ENCODE measurements at regions not wholly inside any gene's neighbourhood (a gene's known extent, or its start where the extent isn't known, plus 50 kb on each side); places are given as distances from the start of the nearest gene placed in this dataset.

DNA sequence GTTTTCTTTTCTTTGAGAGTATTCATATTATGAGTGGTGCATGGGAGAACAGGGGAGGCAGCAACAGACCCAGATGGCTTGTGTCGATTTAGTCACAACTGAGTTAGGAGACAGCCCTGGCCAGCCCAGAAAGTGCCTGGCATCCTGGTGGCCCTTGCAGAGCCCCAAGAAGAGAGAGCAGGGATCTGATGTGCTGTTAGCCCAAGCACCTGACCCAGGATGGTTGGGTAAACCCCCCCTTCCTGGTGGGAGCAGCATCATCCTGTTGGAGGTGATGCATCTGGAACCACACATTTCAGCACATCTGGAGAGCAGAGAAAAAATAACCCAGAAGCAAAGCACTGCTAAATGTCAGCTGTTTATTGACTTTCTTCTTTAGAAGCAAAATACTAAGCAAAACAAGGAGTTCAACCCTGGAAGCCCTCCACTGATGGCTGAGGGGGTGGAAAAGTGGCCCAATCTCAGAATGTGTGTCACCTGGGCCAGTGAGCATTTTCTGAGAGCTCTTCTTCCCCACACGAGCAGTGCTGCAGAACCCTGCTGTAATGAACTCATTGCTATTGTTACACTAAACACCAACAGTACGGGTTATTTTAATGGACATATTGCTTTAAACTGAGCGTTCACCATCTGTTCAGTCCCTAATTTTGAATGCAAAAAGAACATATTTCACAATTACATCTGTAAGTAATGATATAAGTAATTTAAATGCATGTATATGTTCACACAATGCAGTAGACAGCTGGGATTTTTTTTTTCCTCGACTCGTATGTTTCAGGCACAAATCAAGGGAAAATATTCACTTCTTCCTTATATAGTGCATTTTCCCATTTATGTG lies 100.6 kb upstream of the SMIM21 start:
- Histone ChIP-seq H3K27me3 (ENCODE audit: control insufficient read depth, insufficient read depth, low read length) (no peaks in the 10 kb centered on the region), H3K4me3 (ENCODE audit: insufficient read depth, low read depth, low read length) (no peak overlapping the region), H3K36me3 (replicated peaks; ENCODE audit: control insufficient read depth, insufficient read depth, low read length) (no peaks in the 10 kb centered on the region)
- no peak for DNase-seq

DNA sequence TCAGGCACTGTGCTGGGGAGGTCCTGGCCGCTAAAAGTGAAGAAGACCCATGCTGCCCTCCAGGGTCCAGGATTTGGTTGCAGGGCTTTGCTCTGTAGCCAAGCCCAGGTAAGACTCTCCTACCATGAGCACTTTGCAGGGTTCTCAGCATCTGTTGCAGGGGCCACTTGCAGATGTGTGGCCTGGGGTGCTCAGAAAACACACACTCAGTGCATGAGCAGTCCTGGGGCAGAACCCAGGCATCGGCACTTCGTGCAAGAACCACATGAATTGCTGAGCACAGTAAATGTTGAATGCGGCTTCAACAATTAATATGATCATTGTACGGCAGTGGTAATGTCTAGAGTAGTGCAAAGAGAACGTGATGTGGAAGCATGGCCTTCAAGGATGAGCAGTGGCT lies 98.5 kb upstream of the SMIM21 start:
- Histone ChIP-seq H3K27me3 (ENCODE audit: control insufficient read depth, insufficient read depth, low read length) (no peaks in the 10 kb centered on the region), H3K36me3 (replicated peaks; ENCODE audit: control insufficient read depth, insufficient read depth, low read length) (no peaks in the 10 kb centered on the region), H3K4me3 (ENCODE audit: insufficient read depth, low read depth, low read length) (no peak overlapping the region)
- no peak for DNase-seq

DNA sequence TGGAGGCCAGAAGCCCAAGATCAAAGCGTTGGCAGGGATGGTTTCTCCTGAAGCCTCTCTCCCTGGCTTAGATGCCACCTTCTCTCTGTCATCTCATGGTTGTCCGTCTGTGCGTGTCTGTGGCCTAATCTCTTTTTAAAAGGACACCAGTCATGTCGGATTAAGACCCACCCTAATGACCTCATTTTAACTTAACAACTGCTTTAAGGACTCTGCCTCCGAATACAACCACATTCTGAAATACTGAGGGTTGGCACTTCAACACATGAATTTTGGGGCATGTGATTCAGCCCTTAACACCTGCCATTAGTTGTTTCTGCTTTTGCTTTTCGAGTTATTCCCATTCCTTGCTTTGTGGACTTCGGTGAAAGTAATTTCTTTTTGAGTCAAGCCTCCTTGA lies 97.8 kb upstream of the SMIM21 start:
- DNase-seq: no peak
- Histone ChIP-seq H3K36me3 (replicated peaks; ENCODE audit: control insufficient read depth, insufficient read depth, low read length) (no peaks in the 10 kb centered on the region), H3K4me3 (ENCODE audit: insufficient read depth, low read depth, low read length) (no peak overlapping the region), H3K27me3 (ENCODE audit: control insufficient read depth, insufficient read depth, low read length) (no peaks in the 10 kb centered on the region)

DNA sequence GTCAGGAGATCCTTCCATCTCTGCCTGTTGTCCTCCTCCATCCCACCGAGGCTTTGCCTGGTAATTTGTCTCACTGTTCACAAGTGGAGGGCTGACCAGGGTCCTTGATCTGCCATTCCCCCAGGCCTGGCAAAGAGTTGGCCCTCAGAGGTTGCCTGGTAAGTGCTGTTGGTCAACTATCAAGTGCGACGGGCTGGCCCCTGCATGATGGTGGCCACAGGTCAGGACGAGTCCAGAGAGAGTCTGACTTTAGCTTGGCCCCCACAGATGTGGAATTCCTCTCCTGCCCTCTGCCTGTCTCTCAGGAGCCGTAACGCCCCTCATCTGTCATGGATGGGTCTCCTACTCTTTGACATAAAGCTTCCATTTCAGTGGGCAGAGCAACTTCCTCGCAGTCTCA lies 97.3 kb upstream of the SMIM21 start:
- H3K36me3 ChIP-seq (replicated peaks; ENCODE audit: control insufficient read depth, insufficient read depth, low read length): no peaks in the 10 kb centered on the region
- H3K4me3 ChIP-seq (ENCODE audit: insufficient read depth, low read depth, low read length): no peak overlapping the region
- DNase-seq: no peak
- no peaks in the 10 kb centered on the region for H3K27me3 ChIP-seq (ENCODE audit: control insufficient read depth, insufficient read depth, low read length)

DNA sequence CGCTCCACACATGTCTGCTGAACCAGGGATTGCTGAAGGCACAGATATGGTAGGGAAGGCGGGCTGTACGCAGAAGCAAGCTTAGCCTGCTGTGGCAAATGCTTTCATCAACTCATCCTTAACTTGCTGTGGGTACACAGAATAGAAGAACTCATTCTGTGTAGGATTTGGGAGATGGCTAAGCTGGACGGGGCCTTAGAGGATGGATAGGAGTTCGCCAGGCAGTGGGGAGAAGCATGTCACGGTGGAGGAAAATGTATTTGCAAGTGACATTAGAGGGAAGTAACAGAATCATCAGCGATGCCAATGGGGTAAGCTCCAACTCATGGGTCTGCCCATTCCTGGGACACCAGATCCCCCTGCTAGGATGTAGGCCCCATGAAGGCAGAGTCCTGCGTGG lies 96.7 kb upstream of the SMIM21 start:
- no peaks in the 10 kb centered on the region for H3K27me3 ChIP-seq (ENCODE audit: control insufficient read depth, insufficient read depth, low read length)
- no peak overlapping the region for H3K4me3 ChIP-seq (ENCODE audit: insufficient read depth, low read depth, low read length)
- DNase-seq: no peak
- H3K36me3 ChIP-seq (replicated peaks; ENCODE audit: control insufficient read depth, insufficient read depth, low read length): no peaks in the 10 kb centered on the region

DNA sequence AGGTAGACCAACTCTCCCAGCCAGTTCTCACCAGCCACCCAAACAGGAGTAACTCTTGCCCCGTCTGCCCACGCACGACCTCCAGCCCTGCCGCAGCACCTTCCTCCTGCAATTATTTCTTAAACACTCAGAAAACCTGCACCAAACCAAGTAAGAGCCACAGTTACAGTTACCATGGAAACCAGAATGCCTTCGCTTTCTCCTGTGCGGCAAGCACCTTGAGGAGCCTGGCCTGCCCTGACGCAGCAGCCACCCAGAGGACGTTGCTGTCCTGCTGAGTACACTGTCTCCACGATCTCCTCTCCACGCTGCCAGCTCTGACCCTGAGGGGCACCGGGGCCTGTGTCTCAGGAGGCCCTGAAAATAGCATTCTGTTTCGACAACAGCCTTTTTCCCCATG lies 94.3 kb upstream of the SMIM21 start:
- Histone ChIP-seq H3K36me3 (replicated peaks; ENCODE audit: control insufficient read depth, insufficient read depth, low read length) (no peaks in the 10 kb centered on the region), H3K4me3 (ENCODE audit: insufficient read depth, low read depth, low read length) (no peak overlapping the region), H3K27me3 (ENCODE audit: control insufficient read depth, insufficient read depth, low read length) (no peaks in the 10 kb centered on the region)
- peak; percentile 22 for DNase-seq

DNA sequence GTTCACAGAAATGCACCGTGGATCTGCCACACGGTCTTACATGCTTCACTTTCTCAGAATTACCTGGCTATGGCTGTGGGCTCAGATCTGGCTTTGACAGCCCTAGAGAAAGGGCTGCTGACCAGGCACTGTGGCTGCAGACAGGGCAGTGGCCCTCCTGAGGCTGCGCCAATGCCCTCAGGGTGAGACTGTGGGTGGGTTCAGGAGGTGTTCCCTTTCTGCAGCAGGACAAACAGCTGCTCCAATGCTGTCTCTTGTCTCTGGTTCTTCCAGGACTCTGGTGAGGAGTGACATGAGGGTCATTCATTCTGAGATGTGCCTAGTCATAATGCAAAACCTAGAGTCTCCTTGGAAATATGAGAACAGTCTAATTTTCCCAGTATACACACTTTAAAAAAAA lies 90.5 kb upstream of the SMIM21 start:
- no peak for DNase-seq
- Histone ChIP-seq H3K27me3 (ENCODE audit: control insufficient read depth, insufficient read depth, low read length) (no peaks in the 10 kb centered on the region), H3K36me3 (replicated peaks; ENCODE audit: control insufficient read depth, insufficient read depth, low read length) (no peaks in the 10 kb centered on the region), H3K4me3 (ENCODE audit: insufficient read depth, low read depth, low read length) (no peak overlapping the region)

DNA sequence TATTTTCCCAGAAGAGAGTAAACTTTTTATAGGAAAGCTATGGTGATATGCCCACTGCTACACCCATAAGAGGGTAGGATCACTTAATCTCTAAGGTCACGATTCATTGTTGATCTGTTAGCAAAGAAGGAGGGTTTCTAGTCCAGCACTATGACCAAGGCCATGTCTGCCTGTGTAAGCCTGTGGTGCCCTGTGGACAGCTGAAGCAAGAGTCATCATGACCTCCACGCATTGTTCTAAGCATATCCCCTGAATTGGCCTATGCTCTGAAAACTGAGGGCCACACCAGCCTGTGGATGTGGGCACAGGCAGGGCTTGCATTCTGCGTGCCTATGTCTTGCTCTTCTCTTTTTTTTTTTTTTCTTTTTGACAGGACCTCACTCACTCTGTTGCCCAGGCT lies 89.8 kb upstream of the SMIM21 start:
- no peaks in the 10 kb centered on the region for H3K27me3 ChIP-seq (ENCODE audit: control insufficient read depth, insufficient read depth, low read length)
- no peaks in the 10 kb centered on the region for H3K36me3 ChIP-seq (replicated peaks; ENCODE audit: control insufficient read depth, insufficient read depth, low read length)
- H3K4me3 ChIP-seq (ENCODE audit: insufficient read depth, low read depth, low read length): no peak overlapping the region
- no peak for DNase-seq

DNA sequence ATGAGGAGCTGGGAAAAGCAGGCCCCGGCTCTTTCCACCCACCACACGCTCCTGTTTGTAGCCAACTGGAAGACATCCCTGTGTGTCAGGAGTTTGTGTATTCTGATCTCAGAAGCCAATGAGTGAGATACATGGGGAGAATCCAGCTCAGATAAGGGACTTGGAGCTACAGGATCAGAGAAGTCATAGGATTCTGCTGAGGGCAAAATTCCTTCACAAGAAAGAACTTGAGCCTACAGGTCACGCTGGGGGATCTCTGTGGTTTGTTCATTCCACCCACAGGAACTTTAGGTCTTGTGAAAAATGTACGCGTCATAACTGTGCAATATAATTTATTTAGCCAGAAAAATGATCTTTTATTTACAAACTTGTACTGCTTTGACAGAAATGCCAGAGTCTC lies 80.1 kb upstream of the SMIM21 start:
- H3K4me3 ChIP-seq (ENCODE audit: insufficient read depth, low read depth, low read length): no peak overlapping the region
- no peaks in the 10 kb centered on the region for H3K36me3 ChIP-seq (replicated peaks; ENCODE audit: control insufficient read depth, insufficient read depth, low read length)
- no peaks in the 10 kb centered on the region for H3K27me3 ChIP-seq (ENCODE audit: control insufficient read depth, insufficient read depth, low read length)
- no peak for DNase-seq

DNA sequence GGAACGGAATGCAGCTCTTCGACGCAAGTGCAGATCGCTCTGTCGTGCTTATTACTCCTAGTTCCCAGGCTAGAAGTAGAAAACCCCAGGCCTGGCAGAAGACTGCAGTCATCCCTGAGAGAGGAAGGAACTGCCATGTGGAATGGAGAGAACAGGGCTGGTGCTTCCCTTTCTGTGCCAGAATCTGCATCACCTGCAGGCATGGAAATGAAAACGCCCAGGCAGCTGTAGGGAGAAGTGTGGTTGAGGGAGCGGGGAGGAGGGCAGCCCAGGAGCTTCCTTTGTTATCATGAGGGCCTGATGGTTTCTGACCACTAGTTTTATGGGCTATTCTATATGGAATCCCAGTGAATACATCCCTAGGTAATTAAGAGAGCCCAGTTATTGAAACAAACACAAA lies 79.4 kb upstream of the SMIM21 start:
- Histone ChIP-seq H3K36me3 (replicated peaks; ENCODE audit: control insufficient read depth, insufficient read depth, low read length) (no peaks in the 10 kb centered on the region), H3K4me3 (ENCODE audit: insufficient read depth, low read depth, low read length) (no peak overlapping the region), H3K27me3 (ENCODE audit: control insufficient read depth, insufficient read depth, low read length) (no peaks in the 10 kb centered on the region)
- no peak for DNase-seq

DNA sequence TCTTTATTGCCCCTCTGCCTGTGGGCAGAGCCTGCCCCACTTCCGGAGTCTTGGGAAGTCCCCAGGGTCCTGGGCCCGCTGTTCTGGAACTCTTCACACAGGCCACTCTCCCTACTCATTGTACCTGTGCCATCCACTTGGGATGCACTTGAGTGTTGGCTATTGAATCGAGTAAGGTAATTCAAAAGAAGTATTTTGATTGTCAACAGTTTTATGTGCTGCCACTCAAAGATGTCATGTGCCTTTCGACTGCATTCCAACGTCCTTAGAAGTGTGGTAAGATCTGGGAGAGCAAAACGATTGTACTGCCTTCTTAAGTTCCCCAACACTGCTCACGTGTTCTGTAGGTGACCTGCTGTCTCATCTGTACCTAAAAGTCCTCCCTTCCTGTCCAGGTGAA lies 77.0 kb upstream of the SMIM21 start:
- Histone ChIP-seq H3K36me3 (replicated peaks; ENCODE audit: control insufficient read depth, insufficient read depth, low read length) (no peaks in the 10 kb centered on the region), H3K27me3 (ENCODE audit: control insufficient read depth, insufficient read depth, low read length) (no peaks in the 10 kb centered on the region), H3K4me3 (ENCODE audit: insufficient read depth, low read depth, low read length) (no peak overlapping the region)
- DNase-seq: no peak

DNA sequence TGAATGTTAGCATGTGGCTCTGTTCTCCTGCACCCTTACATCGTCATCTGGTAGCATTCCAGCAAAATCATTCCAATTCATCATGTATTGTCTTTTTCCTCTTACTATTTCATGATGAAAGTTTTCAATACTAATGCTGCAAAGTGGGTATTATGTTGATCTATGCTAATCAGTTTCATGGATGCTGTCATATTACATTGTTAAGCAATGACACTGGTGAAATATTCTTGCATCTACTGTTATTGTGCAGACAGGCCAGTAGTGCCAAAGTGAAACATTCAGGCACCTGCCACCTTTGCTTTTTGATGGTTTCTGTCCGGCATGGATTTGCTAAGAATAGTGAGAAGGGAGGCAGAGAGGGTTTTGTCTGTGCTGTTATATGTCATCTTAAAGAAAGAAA lies 76.1 kb upstream of the SMIM21 start:
- no peak for DNase-seq
- Histone ChIP-seq H3K27me3 (ENCODE audit: control insufficient read depth, insufficient read depth, low read length) (no peaks in the 10 kb centered on the region), H3K36me3 (replicated peaks; ENCODE audit: control insufficient read depth, insufficient read depth, low read length) (no peaks in the 10 kb centered on the region), H3K4me3 (ENCODE audit: insufficient read depth, low read depth, low read length) (no peak overlapping the region)

DNA sequence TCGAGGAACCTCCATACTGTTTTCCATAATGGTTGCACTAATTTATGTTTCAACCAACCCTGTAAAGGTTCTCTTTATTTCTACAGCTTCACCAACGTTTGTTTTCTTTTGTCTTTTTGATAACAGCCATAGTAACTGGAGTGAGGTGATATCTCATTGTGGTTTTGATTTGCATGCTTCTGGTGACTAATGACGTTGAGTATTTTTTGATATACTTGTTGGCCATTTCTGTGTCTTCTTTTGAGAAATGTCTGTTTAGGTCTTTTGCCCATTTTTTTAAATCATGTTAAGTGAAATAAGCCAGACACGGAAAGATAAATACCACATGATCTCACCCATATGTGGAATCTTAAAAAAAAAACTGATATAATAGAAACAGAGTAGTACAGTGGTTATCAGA lies 74.8 kb upstream of the SMIM21 start:
- Histone ChIP-seq H3K36me3 (replicated peaks; ENCODE audit: control insufficient read depth, insufficient read depth, low read length) (no peaks in the 10 kb centered on the region), H3K27me3 (ENCODE audit: control insufficient read depth, insufficient read depth, low read length) (no peaks in the 10 kb centered on the region), H3K4me3 (ENCODE audit: insufficient read depth, low read depth, low read length) (no peak overlapping the region)
- no peak for DNase-seq

DNA sequence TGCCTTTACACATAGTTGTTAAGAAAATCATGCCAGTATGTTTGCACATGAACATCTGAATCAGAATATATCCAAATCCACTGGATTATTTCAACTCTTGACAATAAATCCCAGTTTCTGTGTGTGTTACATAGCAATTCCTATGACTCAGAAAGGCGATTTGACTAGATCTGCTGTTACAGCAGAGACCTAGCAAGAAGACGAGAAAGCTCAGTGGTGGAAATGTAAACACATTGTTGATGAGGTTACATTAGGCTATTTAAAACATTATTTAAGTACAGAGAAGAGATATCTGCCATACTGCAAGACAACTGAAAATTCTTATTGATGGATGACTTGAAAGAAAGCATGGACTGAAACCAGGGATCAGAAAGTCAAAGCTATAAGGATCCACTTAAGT lies 73.0 kb upstream of the SMIM21 start:
- DNase-seq: no peak
- Histone ChIP-seq H3K4me3 (ENCODE audit: insufficient read depth, low read depth, low read length) (no peak overlapping the region), H3K27me3 (ENCODE audit: control insufficient read depth, insufficient read depth, low read length) (no peaks in the 10 kb centered on the region), H3K36me3 (replicated peaks; ENCODE audit: control insufficient read depth, insufficient read depth, low read length) (no peaks in the 10 kb centered on the region)

DNA sequence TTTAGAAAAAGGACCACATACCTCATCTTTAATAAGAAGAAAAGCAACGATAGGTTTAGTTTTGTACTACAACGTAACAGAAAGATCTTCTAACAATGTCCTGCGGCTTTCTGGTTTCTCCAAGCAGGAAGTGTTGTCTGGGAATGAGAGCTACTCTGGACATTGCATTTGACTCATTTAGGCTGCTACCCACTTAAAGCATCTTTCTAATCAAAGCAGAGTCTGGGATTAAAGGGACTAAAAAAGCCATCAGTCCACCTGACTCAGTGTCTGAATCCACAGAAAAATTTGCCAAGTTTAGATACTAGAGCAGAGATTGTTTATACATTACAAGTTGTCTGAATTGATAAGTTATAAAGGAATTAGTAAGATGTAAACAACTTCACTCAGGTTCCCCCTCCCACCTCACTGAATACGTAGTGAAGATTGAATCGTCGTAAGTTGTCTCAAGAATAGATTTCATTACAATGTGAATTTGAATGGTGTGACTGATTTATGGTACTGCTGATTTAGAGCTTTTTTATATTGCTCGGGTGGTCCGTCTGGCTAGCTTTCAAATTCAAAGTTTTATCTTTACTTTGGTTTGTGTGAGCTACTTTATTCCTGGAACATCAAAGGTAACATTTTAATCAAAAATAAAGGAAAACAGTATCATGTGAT lies 70.2 kb upstream of the SMIM21 start:
- H3K36me3 ChIP-seq (replicated peaks; ENCODE audit: control insufficient read depth, insufficient read depth, low read length): no peaks in the 10 kb centered on the region
- H3K4me3 ChIP-seq (ENCODE audit: insufficient read depth, low read depth, low read length): no peak overlapping the region
- H3K27me3 ChIP-seq (ENCODE audit: control insufficient read depth, insufficient read depth, low read length): no peaks in the 10 kb centered on the region
- no peak for DNase-seq
